HG03103 (cell line): ENCODE measurements at regions not wholly inside any gene's neighbourhood (a gene's known extent, or its start where the extent isn't known, plus 50 kb on each side); places are given as distances from the start of the nearest gene placed in this dataset.

Experiments used
- ATAC-seq: cut with Tn5 transposase; IDR thresholded peaks from one replicate; pipeline ENCODE4 v1.9.1; 2021; ENCODE audit warnings: low read depth; ENCODE audit not compliant: unreplicated experiment

- no peak for ATAC-seq
Observed at GRCh38 chr12:127239781-127240180, 1027.2 kb upstream of the TMEM132C start.

- ATAC-seq, result no peak
Observed at GRCh38 chr12:127240249-127240929, 1026.6 kb upstream of the TMEM132C start.

GRCh38 chr12:127241072-127241817 is 1025.7 kb upstream of the TMEM132C start:
- no peak for ATAC-seq

- no peak for ATAC-seq
Observed at GRCh38 chr12:127245009-127245408, 1022.0 kb upstream of the TMEM132C start.

GRCh38 chr12:127245437-127245836 is 1021.5 kb upstream of the TMEM132C start:
- no peak for ATAC-seq

- ATAC-seq, result no peak
Observed at GRCh38 chr12:127247937-127248336, 1019.0 kb upstream of the TMEM132C start.

- no peak for ATAC-seq
Observed at GRCh38 chr12:127249428-127249827, 1017.5 kb upstream of the TMEM132C start.

GRCh38 chr12:127253797-127254327 is 1013.1 kb upstream of the TMEM132C start:
- no peak for ATAC-seq

- ATAC-seq, result no peak
Observed at GRCh38 chr12:127254420-127254955, 1012.5 kb upstream of the TMEM132C start.

- no peak for ATAC-seq
Observed at GRCh38 chr12:127257366-127257935, 1009.5 kb upstream of the TMEM132C start.

- ATAC-seq, result no peak
Observed at GRCh38 chr12:127260531-127260930, 1006.4 kb upstream of the TMEM132C start.

GRCh38 chr12:127260999-127261398 is 1006.0 kb upstream of the TMEM132C start:
- no peak for ATAC-seq

- ATAC-seq, result no peak
Observed at GRCh38 chr12:127262615-127263014, 1004.4 kb upstream of the TMEM132C start.

- ATAC-seq, result no peak
Observed at GRCh38 chr12:127263621-127264020, 1003.3 kb upstream of the TMEM132C start.

- no peak for ATAC-seq
Observed at GRCh38 chr12:127267128-127267527, 999.8 kb upstream of the TMEM132C start.

- ATAC-seq, result no peak
Observed at GRCh38 chr12:127268213-127268612, 998.8 kb upstream of the TMEM132C start.

GRCh38 chr12:127268706-127269425 is 998.1 kb upstream of the TMEM132C start:
- ATAC-seq, result no peak

- no peak for ATAC-seq
Observed at GRCh38 chr12:127270193-127270592, 996.8 kb upstream of the TMEM132C start.

- ATAC-seq, result no peak
Observed at GRCh38 chr12:127271776-127272175, 995.2 kb upstream of the TMEM132C start.

- ATAC-seq, result no peak
Observed at GRCh38 chr12:127272864-127273263, 994.1 kb upstream of the TMEM132C start.

- no peak for ATAC-seq
Observed at GRCh38 chr12:127273626-127274025, 993.3 kb upstream of the TMEM132C start.
